ENCODE measurements at regions not wholly inside any gene's neighbourhood (a gene's known extent, or its start where the extent isn't known, plus 50 kb on each side); places are given as distances from the start of the nearest gene placed in this dataset.

DNA sequence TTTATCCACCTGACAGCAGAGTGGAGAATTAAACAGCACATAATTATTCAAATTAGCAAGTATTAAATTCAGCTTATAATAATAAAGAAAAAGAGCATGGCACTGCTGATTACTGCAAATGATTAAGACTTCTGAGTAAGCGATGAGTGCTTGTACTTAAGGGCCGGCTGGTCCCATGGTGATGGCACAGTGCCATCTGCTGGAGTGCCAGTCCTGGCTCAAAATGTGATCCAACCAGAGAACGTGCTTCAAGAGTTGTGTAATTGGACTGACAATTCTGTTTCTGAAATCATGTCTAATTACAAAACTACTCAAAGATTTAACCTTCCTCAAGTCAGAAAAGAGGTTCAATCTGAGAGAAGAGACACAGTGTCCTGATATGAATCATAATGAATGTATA is 181.6 kb upstream of the RGS17 start:
- POLR2A ChIA-PET (ENCODE audit: unreplicated experiment) = no interaction called here
- no peak overlapping the region for H4K91ac ChIP-seq (ENCODE audit: insufficient read depth, low read depth, low read length)
- intact Hi-C loops (cut with micrococcal nuclease) = loop anchor here (1.0 to 5.0 kb wide), 3 partner anchors 181 to 360 kb away; partner anchors contain the start of gene RGS17

More for the DNA sequence above, 181.6 kb upstream of the RGS17 start:
- Histone ChIP-seq H3K9me3 (ENCODE audit: control insufficient read depth, insufficient read depth, low read length) (no peaks in the 10 kb centered on the region), H2AFZ (replicated peaks; ENCODE audit: low read length, poor library complexity) (no peak overlapping the region), H2BK120ac (ENCODE audit: low read depth, low read length) (no peak overlapping the region), H4K5ac (ENCODE audit: low read depth, low read length) (no peak overlapping the region), H3K18ac (ENCODE audit: low read depth, low read length) (no peak overlapping the region), H2BK15ac (ENCODE audit: low read depth, low read length) (no peak overlapping the region), H3K9ac (ENCODE audit: low read depth, low read length) (no peak overlapping the region), H3K27me3 (ENCODE audit: control insufficient read depth, insufficient read depth, low read length) (no peaks in the 10 kb centered on the region), H3K4me1 (ENCODE audit: control insufficient read depth, insufficient read depth, low read length) (no peaks in the 10 kb centered on the region), H3K56ac (ENCODE audit: extremely low read depth, insufficient read depth, low read length) (no peak overlapping the region), H3K4me3 (ENCODE audit: insufficient read depth, low read depth, low read length) (no peak overlapping the region), H3K79me1 (ENCODE audit: low read depth in 1 of 2, low read length in 2 of 2) (no peaks in the 10 kb centered on the region), H3K36me3 (ENCODE audit: control insufficient read depth, insufficient read depth, low read length) (no peaks in the 10 kb centered on the region), H2BK20ac (ENCODE audit: low read depth, low read length) (no peak overlapping the region), H3K4me2 (ENCODE audit: low read depth, low read length) (no peak overlapping the region), H3K4ac (ENCODE audit: low read depth, low read length) (no peak overlapping the region), H2AK9ac (replicated peaks; ENCODE audit: low read depth, low read length, poor library complexity) (no peak overlapping the region), H4K8ac (ENCODE audit: low read depth in 2 of 2, low read length in 2 of 2) (no peak overlapping the region), H4K20me1 (ENCODE audit: insufficient read depth, low read length) (no peaks in the 10 kb centered on the region), H2AK5ac (ENCODE audit: low read depth, low read length) (no peak overlapping the region), H3K9me1 (ENCODE audit: insufficient read depth, low read length) (no peaks in the 10 kb centered on the region), H3K23ac (ENCODE audit: low read depth, low read length) (no peak overlapping the region), H3K14ac (replicated peaks; ENCODE audit: low read depth, low read length) (no peak overlapping the region), H2BK5ac (ENCODE audit: low read depth, low read length, poor library complexity, severe bottlenecking) (no peak overlapping the region), H3K27ac (ENCODE audit: insufficient read depth, low read length) (no peak overlapping the region)
- CTCF ChIA-PET = interaction anchor here (0.5 to 1.2 kb wide), 3 partner anchors 12 to 281 kb away, joined by 3 read pairs; no protein-coding TSS in a partner anchor
- BruUV-seq (replicated peaks) = no TSS peak
- no CpG with 5 or more reads among the region's 3 CpGs for WGBS, 2 experiments (ENCODE audit: extremely low coverage in 2 of 2, insufficient read length in 1 of 2)
- peak; percentile 61; the same call in 1 of the 2 replicates for ATAC-seq (ENCODE audit: low read depth)
- peak; percentile 35 for DNase-seq
- dilution Hi-C loops (cut with HindIII; ENCODE audit: low sequenced_read_pairs, unreplicated experiment) (no loop called here), in situ Hi-C loops (cut with MboI; ENCODE audit: low sequenced_read_pairs) (no loop called here)
- TF ChIP-seq SMC3 (IDR thresholded peaks at IDR 0.05; ENCODE audit: low read depth, low read length) = peak; percentile 37; the same call in 1 of the 2 replicates
- TF ChIP-seq, protein P1, sequence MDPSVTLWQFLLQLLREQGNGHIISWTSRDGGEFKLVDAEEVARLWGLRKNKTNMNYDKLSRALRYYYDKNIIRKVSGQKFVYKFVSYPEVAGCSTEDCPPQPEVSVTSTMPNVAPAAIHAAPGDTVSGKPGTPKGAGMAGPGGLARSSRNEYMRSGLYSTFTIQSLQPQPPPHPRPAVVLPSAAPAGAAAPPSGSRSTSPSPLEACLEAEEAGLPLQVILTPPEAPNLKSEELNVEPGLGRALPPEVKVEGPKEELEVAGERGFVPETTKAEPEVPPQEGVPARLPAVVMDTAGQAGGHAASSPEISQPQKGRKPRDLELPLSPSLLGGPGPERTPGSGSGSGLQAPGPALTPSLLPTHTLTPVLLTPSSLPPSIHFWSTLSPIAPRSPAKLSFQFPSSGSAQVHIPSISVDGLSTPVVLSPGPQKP (IDR thresholded peaks at IDR 0.05; ENCODE audit: borderline replicate concordance, low read depth, low read length) = no peak
- TF ChIP-seq, protein P2, sequence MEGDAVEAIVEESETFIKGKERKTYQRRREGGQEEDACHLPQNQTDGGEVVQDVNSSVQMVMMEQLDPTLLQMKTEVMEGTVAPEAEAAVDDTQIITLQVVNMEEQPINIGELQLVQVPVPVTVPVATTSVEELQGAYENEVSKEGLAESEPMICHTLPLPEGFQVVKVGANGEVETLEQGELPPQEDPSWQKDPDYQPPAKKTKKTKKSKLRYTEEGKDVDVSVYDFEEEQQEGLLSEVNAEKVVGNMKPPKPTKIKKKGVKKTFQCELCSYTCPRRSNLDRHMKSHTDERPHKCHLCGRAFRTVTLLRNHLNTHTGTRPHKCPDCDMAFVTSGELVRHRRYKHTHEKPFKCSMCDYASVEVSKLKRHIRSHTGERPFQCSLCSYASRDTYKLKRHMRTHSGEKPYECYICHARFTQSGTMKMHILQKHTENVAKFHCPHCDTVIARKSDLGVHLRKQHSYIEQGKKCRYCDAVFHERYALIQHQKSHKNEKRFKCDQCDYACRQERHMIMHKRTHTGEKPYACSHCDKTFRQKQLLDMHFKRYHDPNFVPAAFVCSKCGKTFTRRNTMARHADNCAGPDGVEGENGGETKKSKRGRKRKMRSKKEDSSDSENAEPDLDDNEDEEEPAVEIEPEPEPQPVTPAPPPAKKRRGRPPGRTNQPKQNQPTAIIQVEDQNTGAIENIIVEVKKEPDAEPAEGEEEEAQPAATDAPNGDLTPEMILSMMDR (conservative IDR thresholded peaks at IDR 0.05; ENCODE audit: low read depth, low read length) = peak; percentile 42
- TF ChIP-seq RAD21 (IDR thresholded peaks at IDR 0.05; ENCODE audit: low read length) = peak; percentile 50
